GM21515 (cell line): ENCODE measurements at regions not wholly inside any gene's neighbourhood (a gene's known extent, or its start where the extent isn't known, plus 50 kb on each side); places are given as distances from the start of the nearest gene placed in this dataset.
"Not testable (repeated sequence)": the region's sequence is repeated elsewhere in the genome, so short reads cannot be mapped to it uniquely, and the experiment has no call there.

Source experiments
- ATAC-seq: cut with Tn5 transposase; IDR thresholded peaks from one replicate; pipeline ENCODE4 v1.9.1; 2021; ENCODE audit not compliant: unreplicated experiment

- ATAC-seq: no peak
These were observed 152.6 kb downstream of the MAGEB17 start for GRCh38 chrX:16319929-16320328.

- ATAC-seq: no peak
These were observed 153.6 kb downstream of the MAGEB17 start for GRCh38 chrX:16320765-16321355.

GRCh38 chrX:16333453-16333852 is 166.2 kb downstream of the MAGEB17 start:
- ATAC-seq: no peak

- no peak for ATAC-seq
These were observed 167.9 kb downstream of the MAGEB17 start for GRCh38 chrX:16335181-16335580.

GRCh38 chrX:16347968-16348670 is 180.8 kb downstream of the MAGEB17 start:
- no peak for ATAC-seq

- ATAC-seq: no peak
These were observed 190.6 kb downstream of the MAGEB17 start for GRCh38 chrX:16357902-16358301.

- not testable (repeated sequence) for ATAC-seq
These were observed 192.8 kb downstream of the MAGEB17 start for GRCh38 chrX:16360056-16360455.

GRCh38 chrX:16368696-16369095 is 201.4 kb downstream of the MAGEB17 start:
- ATAC-seq: no peak

GRCh38 chrX:16376056-16376455 is 208.8 kb downstream of the MAGEB17 start:
- no peak for ATAC-seq

GRCh38 chrX:16386126-16386525 is 218.8 kb downstream of the MAGEB17 start:
- ATAC-seq: no peak

GRCh38 chrX:16392597-16392996 is 225.3 kb downstream of the MAGEB17 start:
- no peak for ATAC-seq

GRCh38 chrX:16394290-16394689 is 227.0 kb downstream of the MAGEB17 start:
- ATAC-seq: no peak

GRCh38 chrX:16403808-16404207 is 236.5 kb downstream of the MAGEB17 start:
- no peak for ATAC-seq

GRCh38 chrX:16416588-16416987 is 233.4 kb upstream of the S100G start:
- no peak for ATAC-seq

- no peak for ATAC-seq
These were observed 231.3 kb upstream of the S100G start for GRCh38 chrX:16418650-16419049.

- ATAC-seq: no peak
These were observed 222.3 kb upstream of the S100G start for GRCh38 chrX:16427668-16428067.

GRCh38 chrX:16429406-16429805 is 220.6 kb upstream of the S100G start:
- no peak for ATAC-seq

GRCh38 chrX:16431266-16431665 is 218.7 kb upstream of the S100G start:
- no peak for ATAC-seq

- no peak for ATAC-seq
These were observed 216.9 kb upstream of the S100G start for GRCh38 chrX:16433021-16433420.

- ATAC-seq: no peak
These were observed 214.5 kb upstream of the S100G start for GRCh38 chrX:16435399-16435986.

- no peak for ATAC-seq
These were observed 213.4 kb upstream of the S100G start for GRCh38 chrX:16436348-16437188.

- ATAC-seq: no peak
These were observed 209.5 kb upstream of the S100G start for GRCh38 chrX:16440446-16440845.
